NCI-H1092 (cell line): ENCODE measurements at regions not wholly inside any gene's neighbourhood (a gene's known extent, or its start where the extent isn't known, plus 50 kb on each side); places are given as distances from the start of the nearest gene placed in this dataset.
"Not testable (repeated sequence)": the region's sequence is repeated elsewhere in the genome, so short reads cannot be mapped to it uniquely, and the experiment has no call there.

Experiments
- DNase-seq: peaks from one replicate; lab custom pipeline; 2025; lab: John Stamatoyannopoulos, UW

DNA sequence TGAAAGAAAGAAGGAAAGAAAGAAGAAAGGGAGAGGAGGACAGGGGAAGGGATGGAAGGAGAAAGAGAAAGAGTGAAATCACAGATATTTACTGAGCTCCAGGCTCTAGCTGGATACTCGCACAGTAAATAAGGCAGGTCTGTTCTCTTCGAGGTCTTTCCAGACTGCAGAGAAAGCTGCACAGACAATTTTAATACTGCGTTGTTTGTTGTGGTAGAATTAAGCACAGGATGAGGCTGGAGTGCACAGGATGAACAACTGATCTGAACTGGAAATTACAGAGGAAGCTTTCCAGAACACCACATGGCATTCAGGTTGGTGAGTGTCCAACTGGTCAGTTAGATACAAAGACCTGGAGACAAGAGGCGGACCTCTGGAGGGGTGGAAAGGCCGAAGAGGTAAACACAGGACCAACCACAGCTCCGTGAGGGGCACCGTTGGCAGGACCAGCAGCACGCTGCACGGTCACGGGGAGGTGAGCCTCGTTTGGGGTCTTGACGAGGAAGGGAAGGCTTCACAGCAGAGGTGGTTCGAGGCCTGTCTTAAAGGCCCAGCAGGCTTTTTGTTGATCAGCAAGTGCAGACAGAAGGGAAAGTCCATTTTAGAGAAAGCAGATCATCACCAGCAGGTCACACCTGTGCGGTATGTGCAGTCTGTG, 121.7 kb downstream of the ATP6V0E2 start:
- DNase-seq: not testable (repeated sequence)

DNA sequence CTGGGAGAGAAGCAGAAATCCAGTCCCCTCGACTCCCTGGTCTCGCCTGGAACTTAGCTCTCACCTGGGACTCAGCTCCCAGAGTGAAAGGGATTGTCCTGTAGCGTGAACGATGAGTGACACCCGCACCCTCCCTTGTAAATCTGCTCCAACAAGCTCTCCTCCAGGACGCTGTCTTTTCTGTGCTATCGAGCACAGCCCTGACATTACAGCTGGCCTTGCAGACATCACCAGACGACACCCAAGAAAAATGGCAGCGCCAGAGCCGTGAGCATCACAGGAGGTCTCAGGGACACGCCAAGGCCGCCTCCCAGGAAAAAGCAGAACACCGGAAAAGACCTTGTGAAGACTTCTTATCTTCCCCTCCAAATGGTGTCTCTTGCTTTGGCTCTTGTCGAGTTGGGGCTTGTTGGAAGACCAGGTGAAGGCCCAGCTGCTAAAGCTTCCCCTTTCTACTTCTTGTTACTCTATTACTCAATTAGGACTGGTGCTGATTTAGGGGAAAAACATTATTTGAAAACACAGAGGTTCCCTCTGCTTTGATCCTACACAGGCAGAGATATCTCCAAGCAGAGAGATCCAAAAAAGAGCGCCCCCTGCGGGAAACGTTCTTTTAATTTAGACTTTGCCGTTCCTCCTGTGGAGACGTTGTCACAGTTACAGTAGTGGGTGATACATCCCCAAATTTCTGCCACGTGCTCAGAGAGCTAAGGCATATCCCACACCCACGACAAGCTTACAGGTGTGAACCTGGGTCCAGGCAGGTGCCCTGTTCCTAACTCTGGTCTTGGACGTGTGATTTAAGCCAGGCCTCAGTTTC, 127.2 kb downstream of the ATP6V0E2 start:
- DNase-seq: not testable (repeated sequence)

DNA sequence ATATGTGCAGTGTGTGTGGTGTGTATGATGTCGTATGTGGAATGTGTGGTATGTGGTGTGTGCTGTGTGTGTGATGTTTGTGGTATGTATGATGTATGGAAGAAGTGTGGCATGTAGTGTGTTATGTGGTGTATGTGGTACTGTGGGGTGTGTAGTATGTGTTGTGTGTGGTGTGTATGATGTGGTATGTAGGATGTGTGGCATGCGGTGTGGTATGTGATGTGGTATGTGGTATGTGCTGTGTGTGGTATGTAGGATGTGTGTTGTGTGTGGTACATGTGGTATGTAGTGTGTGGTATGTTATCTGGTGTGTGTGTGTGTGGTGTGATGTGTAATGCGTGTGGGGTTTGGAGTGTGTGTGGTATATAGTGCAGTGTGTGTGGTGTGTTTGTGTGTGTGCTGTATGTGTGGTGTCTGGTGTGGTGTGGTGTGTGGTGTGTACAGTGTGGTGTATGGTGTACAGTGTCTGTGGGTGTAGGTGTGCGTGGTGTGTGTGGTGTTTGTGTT, 129.6 kb downstream of the ATP6V0E2 start:
- no peak for DNase-seq

DNA sequence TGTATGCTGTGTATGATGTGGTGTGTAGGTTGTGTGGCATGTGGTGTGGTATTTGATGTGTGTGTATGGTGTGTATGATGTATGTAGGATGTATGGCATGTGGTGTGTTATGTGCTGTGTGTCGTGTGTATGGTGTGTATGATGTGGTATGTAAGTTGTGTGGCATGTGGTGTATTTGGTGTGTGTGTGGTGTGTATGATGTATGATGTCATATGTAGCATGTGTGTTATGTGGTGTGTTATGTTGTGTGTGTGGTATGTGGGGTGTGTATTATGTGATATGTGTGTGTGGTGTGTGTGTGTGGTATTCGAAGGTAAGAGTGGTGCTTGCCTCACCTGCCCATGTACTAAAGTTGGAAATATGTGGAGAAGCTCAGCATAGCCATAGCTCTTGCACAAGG, 130.2 kb downstream of the ATP6V0E2 start:
- DNase-seq: not testable (repeated sequence)

DNA sequence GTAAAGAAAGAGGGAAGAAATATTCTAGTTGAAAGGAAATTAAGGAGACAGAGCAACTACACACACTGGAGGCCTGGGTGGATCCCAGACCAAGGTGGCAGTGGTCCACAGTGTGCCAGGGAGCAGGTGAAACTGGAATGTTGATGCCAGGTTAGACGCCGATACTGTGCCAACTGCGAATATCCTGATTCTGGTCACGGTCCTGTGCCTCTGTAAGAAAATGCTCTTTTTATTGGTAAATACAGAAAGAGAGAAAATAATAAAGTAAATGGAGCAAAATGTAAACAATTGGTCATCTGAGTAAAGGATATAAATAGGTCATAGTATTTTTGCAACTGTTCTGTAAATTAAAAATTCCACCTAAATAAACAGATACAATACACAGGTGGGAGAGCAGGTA, 131.1 kb downstream of the ATP6V0E2 start:
- DNase-seq: not testable (repeated sequence)

DNA sequence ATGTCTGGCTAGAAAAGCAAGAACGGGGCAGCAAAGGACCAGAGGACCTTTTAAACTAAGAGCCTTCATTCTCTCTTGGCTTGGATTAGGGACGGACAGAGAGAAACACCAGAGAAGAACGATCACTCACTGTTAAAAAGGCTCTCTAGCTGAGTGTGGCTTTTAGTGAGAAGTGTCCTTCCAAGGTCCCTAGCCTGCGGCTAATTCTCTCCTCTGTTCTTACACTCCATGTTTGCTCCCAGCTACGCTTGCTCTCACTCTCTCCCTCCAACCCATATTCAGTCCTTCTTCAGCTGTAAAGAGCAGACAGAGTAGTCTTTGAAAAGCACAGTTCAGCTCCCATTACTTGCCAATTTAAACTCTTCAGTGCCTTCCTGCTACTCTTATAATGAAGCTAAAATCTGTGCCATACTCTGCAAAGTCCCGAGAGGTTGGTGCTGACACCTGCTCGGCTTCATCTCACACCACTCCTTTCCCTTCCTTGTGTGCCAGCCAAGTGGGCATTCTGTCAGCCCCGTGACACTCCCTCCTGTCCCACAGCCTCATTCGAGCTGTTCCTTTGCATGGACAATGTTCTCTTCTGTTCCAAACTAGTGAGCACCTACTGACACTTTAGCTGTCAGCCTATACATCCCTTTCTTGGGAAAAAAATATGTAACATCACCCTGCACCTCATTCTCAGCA, 136.0 kb downstream of the ATP6V0E2 start:
- DNase-seq: not testable (repeated sequence)

DNA sequence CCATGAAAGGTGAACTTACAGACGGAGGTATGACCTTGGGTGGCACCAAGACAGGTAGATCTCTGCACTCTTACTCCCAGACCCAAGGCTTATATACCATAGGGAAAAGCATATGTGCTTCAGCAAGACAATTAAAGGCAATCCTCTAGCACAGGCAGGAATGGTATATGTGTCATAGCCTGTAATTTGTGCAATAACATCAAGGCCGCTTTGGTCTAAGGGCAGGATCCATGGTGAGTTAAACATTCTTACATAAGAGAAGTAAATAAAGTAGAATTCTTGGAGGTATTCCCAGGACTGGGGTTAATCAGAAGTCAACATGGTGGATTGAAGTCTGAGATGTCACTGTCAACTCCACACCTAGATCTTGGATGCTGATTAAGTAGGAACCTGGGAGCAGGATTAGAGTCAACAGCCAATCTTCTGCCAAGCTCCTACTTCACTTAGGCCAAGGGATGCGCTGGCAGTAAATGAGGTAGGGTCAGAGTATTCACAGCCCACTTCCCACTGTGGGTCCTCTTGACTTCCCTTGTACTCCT, 143.0 kb downstream of the ATP6V0E2 start:
- DNase-seq: not testable (repeated sequence)

DNA sequence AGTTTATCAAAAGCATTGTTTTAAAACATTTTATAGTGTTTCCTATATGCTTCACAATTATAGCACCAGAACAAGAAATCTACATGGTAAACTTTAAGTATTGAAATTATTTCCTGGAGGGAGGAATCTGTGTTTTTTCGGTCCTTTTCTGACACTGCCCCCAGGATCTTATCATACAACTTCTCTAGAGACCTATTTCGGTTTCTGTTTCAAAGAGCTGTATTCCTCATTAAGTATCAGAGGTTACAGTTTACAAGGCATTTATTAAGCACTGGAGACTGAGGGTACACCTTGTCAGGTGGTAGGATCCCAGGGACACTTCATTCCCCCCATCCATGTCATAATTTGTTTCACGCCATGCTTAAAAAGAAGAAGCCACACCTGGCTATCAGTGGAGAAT, 146.4 kb downstream of the ATP6V0E2 start:
- not testable (repeated sequence) for DNase-seq

DNA sequence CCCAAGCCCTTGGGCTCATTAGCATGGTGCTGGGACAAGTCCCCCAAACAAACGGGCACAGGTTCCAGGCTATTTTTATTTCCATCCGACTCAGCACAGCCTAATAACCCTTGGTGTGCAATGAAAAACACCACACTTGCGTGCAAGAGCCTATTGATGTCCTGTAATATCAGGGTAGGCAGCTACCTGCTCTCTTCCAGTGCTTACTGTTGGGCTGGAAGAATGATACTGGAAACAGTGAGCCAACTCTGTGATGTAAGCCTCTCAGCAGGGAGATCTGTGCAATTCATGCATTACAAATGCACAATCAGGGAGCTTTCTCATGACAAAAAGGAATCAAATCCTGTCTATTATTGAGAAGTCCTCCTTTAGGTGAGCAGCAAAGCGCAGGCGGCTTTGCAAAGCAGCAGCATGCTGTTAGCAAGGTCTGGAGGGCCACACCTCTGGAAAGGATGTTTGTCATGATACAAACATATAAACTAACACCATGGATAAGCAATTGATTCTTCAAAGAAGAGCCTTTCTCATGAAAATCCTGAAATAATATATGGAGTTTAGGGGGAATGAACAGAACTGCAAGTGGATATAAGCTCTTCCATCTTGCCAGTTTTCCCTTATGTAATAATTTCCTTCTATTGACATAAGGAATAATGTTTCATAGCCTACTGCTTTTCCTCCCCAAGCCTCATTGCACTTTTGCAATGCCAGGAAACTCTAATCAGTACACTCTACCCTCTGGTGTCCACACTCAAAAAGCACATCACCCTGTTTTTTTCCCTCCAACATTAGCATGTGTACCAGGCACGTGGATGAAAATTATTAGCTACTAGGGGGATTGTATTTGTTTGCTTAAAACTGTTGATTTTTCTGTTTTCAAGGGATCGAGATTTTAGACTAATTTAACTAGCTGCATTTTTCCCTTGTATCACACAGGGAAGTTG, 151.1 kb downstream of the ATP6V0E2 start:
- not testable (repeated sequence) for DNase-seq

DNA sequence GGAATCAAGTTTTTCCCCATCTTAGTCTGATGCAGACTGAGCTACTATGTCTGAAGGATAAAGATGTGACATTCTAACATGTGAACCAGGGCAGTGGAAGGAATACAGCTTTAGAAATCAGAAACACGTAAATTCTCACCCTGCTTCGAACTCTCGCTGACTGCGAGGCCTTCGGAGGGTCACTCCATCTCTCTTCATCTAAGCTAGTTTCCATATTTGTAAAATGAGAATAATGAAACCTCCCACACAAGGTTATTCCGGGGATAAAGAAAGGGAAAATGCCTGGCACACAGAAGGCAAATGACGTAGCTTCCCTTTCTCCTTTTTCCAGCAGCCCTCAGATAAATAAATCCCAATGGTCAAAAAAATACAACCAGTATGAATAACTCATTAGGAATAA, 152.0 kb downstream of the ATP6V0E2 start:
- not testable (repeated sequence) for DNase-seq

DNA sequence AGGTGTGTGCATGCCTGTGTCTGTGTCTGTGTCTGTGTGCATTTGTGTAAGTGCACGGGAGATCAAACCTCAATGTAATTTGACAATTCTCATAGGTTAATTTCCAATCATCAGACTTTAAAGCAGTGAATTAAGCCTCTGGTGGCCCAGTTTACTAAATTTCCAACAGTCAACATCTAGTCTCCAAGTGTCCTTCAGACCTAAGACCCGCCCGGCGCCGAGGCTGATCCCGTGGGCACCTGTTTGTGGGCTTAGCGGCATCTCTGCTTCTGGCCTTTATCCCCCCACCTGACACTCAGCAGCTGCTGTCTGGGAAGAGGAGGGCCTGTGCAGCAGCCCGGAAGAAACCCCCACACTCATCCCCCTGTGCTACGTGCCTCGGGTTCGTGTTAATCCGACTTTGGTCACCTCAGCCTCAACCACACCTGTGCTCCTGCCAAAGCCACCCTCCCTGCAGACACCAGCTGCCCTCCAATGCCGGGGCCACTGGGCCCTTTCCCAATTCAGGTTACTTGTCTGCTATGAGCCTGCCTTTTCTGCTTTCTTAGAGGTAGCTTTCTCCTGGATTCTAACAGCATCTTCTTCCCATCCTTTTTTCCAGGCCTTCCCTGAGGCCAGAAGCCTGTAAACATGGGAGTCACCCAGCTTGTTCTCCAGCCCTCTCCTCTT, 154.7 kb downstream of the ATP6V0E2 start:
- not testable (repeated sequence) for DNase-seq

DNA sequence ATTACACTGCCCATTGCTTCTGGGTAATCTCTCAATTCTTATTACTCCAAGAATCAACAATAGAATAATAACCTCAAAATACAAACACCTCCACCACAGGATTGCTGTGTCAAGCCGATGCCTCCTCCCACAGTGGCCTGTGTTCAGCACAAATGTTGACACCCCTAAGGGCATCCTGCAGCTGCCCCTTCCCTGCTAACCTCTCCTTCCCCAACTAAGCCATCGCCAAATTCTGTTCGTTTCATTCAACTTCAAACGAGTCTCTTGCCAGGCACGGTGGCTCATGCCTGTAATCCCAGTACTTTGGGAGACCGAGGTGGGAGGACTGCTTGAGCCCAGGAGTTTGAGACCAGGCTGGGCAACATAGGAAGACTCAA, 155.2 kb downstream of the ATP6V0E2 start:
- not testable (repeated sequence) for DNase-seq

DNA sequence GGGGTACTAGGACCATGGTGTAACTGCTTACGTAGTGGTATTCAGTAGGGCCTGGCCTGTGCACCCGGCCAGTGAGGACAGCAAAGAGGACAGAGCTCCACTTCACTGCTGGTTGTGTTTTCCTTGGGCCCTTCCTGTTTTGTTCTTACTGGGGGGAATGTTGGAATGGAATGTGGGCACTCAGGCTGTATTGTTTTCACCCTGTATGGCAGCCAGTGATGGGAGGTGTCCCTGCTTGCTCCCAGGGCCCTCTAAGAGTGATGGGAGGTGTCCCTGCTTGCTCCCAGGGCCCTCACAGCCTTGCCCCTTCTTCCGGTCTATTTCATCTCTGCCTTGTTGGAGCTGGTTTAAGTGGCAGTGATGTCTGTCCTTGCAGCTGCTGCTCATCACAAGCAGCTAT, 158.0 kb downstream of the ATP6V0E2 start:
- DNase-seq: not testable (repeated sequence)

DNA sequence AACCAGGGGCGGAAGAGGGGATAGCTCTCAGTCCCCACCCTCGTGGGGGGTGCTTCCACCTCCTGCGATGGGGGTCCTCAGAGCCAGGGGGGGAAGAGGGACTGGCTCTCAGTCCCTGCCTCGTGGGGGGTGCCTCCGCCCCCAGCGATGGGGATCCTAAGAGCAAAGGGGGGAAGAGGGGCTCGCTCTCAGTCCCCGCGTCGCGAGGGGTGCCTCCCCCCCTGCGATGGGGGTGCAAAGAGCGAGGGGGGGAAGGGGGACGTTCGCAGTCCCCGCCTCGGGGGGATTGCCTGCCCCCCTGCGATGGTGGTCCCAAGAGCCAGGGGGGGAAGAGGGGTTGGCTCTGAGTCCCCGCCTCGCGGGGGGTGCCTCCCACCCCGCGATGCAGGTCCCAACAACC, 159.9 kb downstream of the ATP6V0E2 start:
- DNase-seq: not testable (repeated sequence)

DNA sequence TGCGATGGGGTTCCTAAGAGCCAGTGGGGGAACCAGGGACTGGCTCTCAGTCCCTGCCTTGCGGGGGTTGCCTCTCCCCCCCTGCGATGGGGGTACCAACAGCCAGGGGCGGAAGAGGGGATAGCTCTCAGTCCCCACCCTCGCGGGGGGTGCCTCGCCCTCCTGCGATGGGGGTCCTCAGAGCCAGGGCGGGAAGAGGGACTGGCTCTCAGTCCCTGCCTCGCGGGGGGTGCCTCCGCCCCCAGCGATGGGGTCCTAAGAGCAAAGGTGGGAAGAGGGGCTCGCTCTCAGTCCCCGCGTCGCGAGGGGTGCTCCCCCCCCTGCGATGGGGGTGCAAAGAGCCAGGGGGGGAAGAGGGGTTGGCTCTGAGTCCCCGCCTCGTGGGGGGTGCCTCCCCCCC, 162.0 kb downstream of the ATP6V0E2 start:
- not testable (repeated sequence) for DNase-seq

DNA sequence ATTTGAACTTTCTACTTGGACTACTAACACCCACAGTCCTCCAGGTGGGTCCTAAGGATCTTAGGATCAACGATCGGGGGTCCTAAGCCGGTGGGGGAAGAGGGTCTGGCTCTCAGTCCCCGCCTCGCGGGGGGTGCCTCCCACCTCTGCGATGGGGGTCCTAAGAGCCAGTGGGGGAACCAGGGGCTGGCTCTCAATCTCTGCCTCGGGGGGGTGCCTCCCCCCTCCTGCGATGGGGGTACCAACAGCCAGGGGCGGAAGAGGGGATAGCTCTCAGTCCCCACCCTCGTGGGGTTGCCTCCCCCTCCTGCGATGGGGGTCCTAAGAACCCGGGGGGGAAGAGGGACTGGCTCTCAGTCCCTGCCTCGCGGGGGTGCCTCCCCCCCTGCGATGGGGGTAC, 165.3 kb downstream of the ATP6V0E2 start:
- not testable (repeated sequence) for DNase-seq

DNA sequence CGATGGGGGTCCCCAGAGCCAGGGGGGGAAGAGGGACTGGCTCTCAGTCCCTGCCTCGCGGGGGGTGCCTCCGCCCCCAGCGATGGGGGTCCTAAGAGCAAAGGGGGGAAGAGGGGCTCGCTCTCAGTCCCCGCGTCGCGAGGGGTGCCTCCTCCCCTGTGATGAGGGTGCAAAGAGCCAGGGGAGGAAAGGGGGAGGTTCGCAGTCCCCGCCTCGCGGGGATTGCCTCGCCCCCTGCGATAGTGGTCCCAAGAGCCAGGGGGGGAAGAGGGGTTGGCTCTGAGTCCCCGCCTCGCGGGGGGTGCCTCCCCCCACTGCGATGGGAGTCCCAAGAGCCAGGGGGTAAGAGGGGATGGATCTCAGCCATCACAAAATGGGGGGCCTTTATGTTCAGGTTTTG, 168.5 kb downstream of the ATP6V0E2 start:
- DNase-seq: not testable (repeated sequence)

DNA sequence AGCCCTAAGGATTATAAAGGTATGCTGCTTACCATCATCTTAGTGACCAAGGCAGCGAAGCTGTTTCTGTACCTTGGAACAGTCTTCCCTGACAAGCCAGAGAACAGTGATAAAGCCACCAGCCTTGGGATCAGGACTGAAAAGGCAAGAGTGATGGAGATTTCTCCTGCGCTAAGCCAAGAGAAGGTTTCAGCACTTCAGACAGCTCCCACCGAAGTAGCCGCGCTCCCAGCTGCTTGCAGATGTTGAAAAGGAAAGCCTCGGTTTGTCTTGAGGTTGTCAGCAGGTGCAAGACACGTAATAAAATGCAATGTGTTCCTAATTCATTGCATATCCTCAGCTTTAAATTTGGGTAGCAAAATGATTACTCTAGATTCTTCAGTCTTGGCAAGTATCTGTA, 171.0 kb downstream of the ATP6V0E2 start:
- DNase-seq: not testable (repeated sequence)

DNA sequence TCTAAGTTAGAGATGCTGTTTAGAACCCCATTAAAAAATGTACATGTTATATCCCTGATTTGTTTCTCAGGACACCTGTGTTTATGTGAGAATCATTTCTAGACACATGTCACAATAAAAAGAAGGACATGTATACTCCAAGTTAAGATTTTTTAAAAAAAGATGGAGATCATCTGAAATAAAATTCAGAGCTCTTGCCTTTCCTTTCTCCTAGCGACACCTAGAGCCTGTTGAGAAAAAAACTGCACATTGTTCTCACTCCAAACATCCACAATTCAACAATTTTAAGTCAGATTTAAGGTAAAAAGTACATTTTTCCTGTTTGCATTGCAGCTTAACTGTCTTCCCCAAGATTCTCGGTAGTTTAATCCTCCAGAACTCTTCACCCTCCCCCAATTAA, 171.8 kb downstream of the ATP6V0E2 start:
- not testable (repeated sequence) for DNase-seq
